T-helper 1 cell treated with Interleukin-12 subunit alpha and Interleukin-12 subunit beta and Interleukin-4 antibody, amounts not matched to agents 30 μg/mL and 1 μg/mL, for 36 hours (primary cell): ENCODE measurements at regions not wholly inside any gene's neighbourhood (a gene's known extent, or its start where the extent isn't known, plus 50 kb on each side); places are given as distances from the start of the nearest gene placed in this dataset.

Experiments
- H3K27ac Mint-ChIP-seq: one replicate; pipeline ENCODE4 v1.8.0; 2021; ENCODE audit warnings: mild to moderate bottlenecking, mixed read lengths
- H3K27me3 Mint-ChIP-seq: one replicate; pipeline ENCODE4 v1.8.0; 2021; ENCODE audit warnings: low read depth, mixed read lengths
- H3K36me3 Mint-ChIP-seq: one replicate; pipeline ENCODE4 v1.8.0; 2021; ENCODE audit warnings: low read depth, mixed read lengths
- H3K4me1 Mint-ChIP-seq: one replicate; pipeline ENCODE4 v1.8.0; 2021; ENCODE audit warnings: low read depth, mixed read lengths
- H3K4me3 Mint-ChIP-seq: one replicate; pipeline ENCODE4 v1.8.0; 2021; ENCODE audit warnings: mild to moderate bottlenecking, moderate library complexity, mixed read lengths
- H3K9me3 Mint-ChIP-seq: one replicate; pipeline ENCODE4 v1.8.0; 2021; ENCODE audit warnings: mixed read lengths

GRCh38 chr2:16125614-16126516 is 185.5 kb downstream of the MYCN start:
- Mint-ChIP-seq H3K27me3 (no peaks in the 10 kb centered on the region), H3K4me3 (no peak overlapping the region), H3K9me3 (no peaks in the 10 kb centered on the region), H3K27ac (no peak overlapping the region), H3K4me1 (no peaks in the 10 kb centered on the region), H3K36me3 (no peaks in the 10 kb centered on the region)

- Mint-ChIP-seq H3K36me3 (no peaks in the 10 kb centered on the region), H3K27ac (no peak overlapping the region), H3K9me3 (no peaks in the 10 kb centered on the region), H3K4me3 (no peak overlapping the region), H3K27me3 (no peaks in the 10 kb centered on the region), H3K4me1 (no peaks in the 10 kb centered on the region)
These were observed 184.7 kb downstream of the MYCN start for GRCh38 chr2:16124881-16125613.

GRCh38 chr2:16123856-16124780 is 183.8 kb downstream of the MYCN start:
- H3K27ac Mint-ChIP-seq = no peak overlapping the region
- H3K4me3 Mint-ChIP-seq = no peak overlapping the region
- H3K27me3 Mint-ChIP-seq = no peaks in the 10 kb centered on the region

GRCh38 chr2:16123421-16123820 is 183.1 kb downstream of the MYCN start:
- Mint-ChIP-seq H3K27ac (no peak overlapping the region), H3K9me3 (no peaks in the 10 kb centered on the region), H3K4me3 (no peak overlapping the region), H3K4me1 (no peaks in the 10 kb centered on the region), H3K27me3 (no peaks in the 10 kb centered on the region), H3K36me3 (no peaks in the 10 kb centered on the region)

More at GRCh38 chr2:16123856-16124780, 183.8 kb downstream of the MYCN start:
- Mint-ChIP-seq H3K9me3 (no peaks in the 10 kb centered on the region), H3K36me3 (no peaks in the 10 kb centered on the region), H3K4me1 (no peaks in the 10 kb centered on the region)

- Mint-ChIP-seq H3K9me3 (no peaks in the 10 kb centered on the region), H3K4me3 (no peak overlapping the region), H3K27ac (no peak overlapping the region), H3K27me3 (no peaks in the 10 kb centered on the region), H3K4me1 (no peaks in the 10 kb centered on the region), H3K36me3 (no peaks in the 10 kb centered on the region)
These were observed 182.2 kb downstream of the MYCN start for GRCh38 chr2:16122556-16122955.

GRCh38 chr2:16121986-16122390 is 181.6 kb downstream of the MYCN start:
- no peaks in the 10 kb centered on the region for H3K4me1 Mint-ChIP-seq
- H3K27ac Mint-ChIP-seq = no peak overlapping the region
- H3K4me3 Mint-ChIP-seq = no peak overlapping the region
- H3K9me3 Mint-ChIP-seq = no peaks in the 10 kb centered on the region
- H3K27me3 Mint-ChIP-seq = no peaks in the 10 kb centered on the region
- H3K36me3 Mint-ChIP-seq = no peaks in the 10 kb centered on the region

- Mint-ChIP-seq H3K36me3 (no peaks in the 10 kb centered on the region), H3K9me3 (no peaks in the 10 kb centered on the region), H3K27me3 (no peaks in the 10 kb centered on the region), H3K4me1 (no peaks in the 10 kb centered on the region), H3K4me3 (no peak overlapping the region), H3K27ac (no peak overlapping the region)
These were observed 181.1 kb downstream of the MYCN start for GRCh38 chr2:16121231-16121985.

- no peaks in the 10 kb centered on the region for H3K36me3 Mint-ChIP-seq
- H3K27ac Mint-ChIP-seq = no peak overlapping the region
These were observed 180.3 kb downstream of the MYCN start for GRCh38 chr2:16120591-16121180.

GRCh38 chr2:16119741-16120140 is 179.4 kb downstream of the MYCN start:
- H3K27ac Mint-ChIP-seq = no peak overlapping the region
- no peaks in the 10 kb centered on the region for H3K36me3 Mint-ChIP-seq
- H3K4me1 Mint-ChIP-seq = no peaks in the 10 kb centered on the region
- no peaks in the 10 kb centered on the region for H3K27me3 Mint-ChIP-seq
- no peak overlapping the region for H3K4me3 Mint-ChIP-seq
- H3K9me3 Mint-ChIP-seq = no peaks in the 10 kb centered on the region

More at GRCh38 chr2:16120591-16121180, 180.3 kb downstream of the MYCN start:
- Mint-ChIP-seq H3K4me3 (no peak overlapping the region), H3K27me3 (no peaks in the 10 kb centered on the region), H3K9me3 (no peaks in the 10 kb centered on the region), H3K4me1 (no peaks in the 10 kb centered on the region)

- Mint-ChIP-seq H3K9me3 (no peaks in the 10 kb centered on the region), H3K36me3 (no peaks in the 10 kb centered on the region), H3K4me3 (no peak overlapping the region), H3K27me3 (no peaks in the 10 kb centered on the region), H3K27ac (no peak overlapping the region), H3K4me1 (no peaks in the 10 kb centered on the region)
These were observed 178.6 kb downstream of the MYCN start for GRCh38 chr2:16118611-16119590.

- no peaks in the 10 kb centered on the region for H3K27me3 Mint-ChIP-seq
- no peaks in the 10 kb centered on the region for H3K4me1 Mint-ChIP-seq
These were observed 177.7 kb downstream of the MYCN start for GRCh38 chr2:16117791-16118610.

More at GRCh38 chr2:16117791-16118610, 177.7 kb downstream of the MYCN start:
- no peak overlapping the region for H3K4me3 Mint-ChIP-seq
- no peak overlapping the region for H3K27ac Mint-ChIP-seq
- no peaks in the 10 kb centered on the region for H3K36me3 Mint-ChIP-seq
- no peaks in the 10 kb centered on the region for H3K9me3 Mint-ChIP-seq
